ENCODE measurements at regions not wholly inside any gene's neighbourhood (a gene's known extent, or its start where the extent isn't known, plus 50 kb on each side); places are given as distances from the start of the nearest gene placed in this dataset.

- Histone ChIP-seq H3K4me2 (ENCODE audit: control insufficient read depth, insufficient read depth) (no peak overlapping the region), H3K36me3 (ENCODE audit: control insufficient read depth in 2 of 2, insufficient read depth in 2 of 2, low read length in 1 of 2) (no peaks in the 10 kb centered on the region; a peak in 1 of 4 replicates), H4K20me1 (ENCODE audit: control insufficient read depth, insufficient read depth) (no peaks in the 10 kb centered on the region), H3K27ac (ENCODE audit: control insufficient read depth, insufficient read depth) (no peak overlapping the region), H3K4me1 (ENCODE audit: control insufficient read depth, insufficient read depth, low read length) (no peaks in the 10 kb centered on the region), H3K79me2 (ENCODE audit: control insufficient read depth, insufficient read depth, low read length) (no peaks in the 10 kb centered on the region), H2AFZ (ENCODE audit: control insufficient read depth, low read depth, low read length) (no peak overlapping the region), H3K4me3 (no peak overlapping the region), H3K9me3 (replicated peaks; ENCODE audit: control insufficient read depth, insufficient read depth, low read length) (no peaks in the 10 kb centered on the region), H3K9ac (ENCODE audit: control insufficient read depth, insufficient read depth, low read length) (no peak overlapping the region), H3K27me3 (replicated peaks in 1 of 2; ENCODE audit: control insufficient read depth in 2 of 2, insufficient read depth in 2 of 2, low read length in 1 of 2) (no peaks in the 10 kb centered on the region)
- 77% methylated on average over 4 of the region's 4 CpGs for WGBS (ENCODE audit: insufficient coverage, insufficient replicate concordance, low lambda C conversion rate, missing lambda C conversion rate)
- RAD21 ChIA-PET (ENCODE audit: unreplicated experiment) = no interaction called here
- in situ Hi-C loops (cut with MboI) (no loop called here), intact Hi-C loops (cut with micrococcal nuclease; ENCODE audit: unreplicated experiment) (no loop called here)
- DNase-seq (ENCODE audit: low read depth, low spot score) (no peak), FAIRE-seq (no peak), ATAC-seq (no peak)
- SMC1A ChIA-PET (ENCODE audit: uncharacterized antibody, unreplicated experiment) = no interaction called here
- BruUV-seq (replicated peaks) = no TSS peak
- CTCF ChIA-PET = no interaction called here
- POLR2A ChIA-PET = no interaction called here
- TF ChIP-seq PAX8 (IDR thresholded peaks at IDR 0.05) (no peak), JUND (IDR thresholded peaks at IDR 0.05; ENCODE audit: low read depth, low read length) (no peak), PAX5 (IDR thresholded peaks at IDR 0.05; ENCODE audit: borderline replicate concordance, low read depth, low read length) (no peak), NFXL1 (IDR thresholded peaks at IDR 0.05; ENCODE audit: borderline replicate concordance) (no peak), SMC3 (IDR thresholded peaks at IDR 0.05; ENCODE audit: borderline replicate concordance, low read length) (no peak), ZZZ3 (IDR thresholded peaks at IDR 0.05; ENCODE audit: control insufficient read depth, insufficient read length, low read depth) (no peak), TBL1XR1 (IDR thresholded peaks at IDR 0.05; ENCODE audit: low read depth, low read length) (no peak), ZNF622 (IDR thresholded peaks at IDR 0.05) (no peak), RCOR1 (conservative IDR thresholded peaks at IDR 0.05; ENCODE audit: low read depth, low read length) (no peak), IRF3 (IDR thresholded peaks at IDR 0.05) (no peak), FOS (IDR thresholded peaks at IDR 0.05; ENCODE audit: borderline replicate concordance, extremely low read depth, insufficient read length) (no peak), ZNF687 (IDR thresholded peaks at IDR 0.05) (no peak), MXI1 (IDR thresholded peaks at IDR 0.05; ENCODE audit: low read depth, low read length) (no peak), TCF7 (IDR thresholded peaks at IDR 0.05; ENCODE audit: borderline replicate concordance) (no peak), BRCA1 (IDR thresholded peaks at IDR 0.05; ENCODE audit: low read depth, low read length) (no peak)
- TF ChIP-seq, protein P1, sequence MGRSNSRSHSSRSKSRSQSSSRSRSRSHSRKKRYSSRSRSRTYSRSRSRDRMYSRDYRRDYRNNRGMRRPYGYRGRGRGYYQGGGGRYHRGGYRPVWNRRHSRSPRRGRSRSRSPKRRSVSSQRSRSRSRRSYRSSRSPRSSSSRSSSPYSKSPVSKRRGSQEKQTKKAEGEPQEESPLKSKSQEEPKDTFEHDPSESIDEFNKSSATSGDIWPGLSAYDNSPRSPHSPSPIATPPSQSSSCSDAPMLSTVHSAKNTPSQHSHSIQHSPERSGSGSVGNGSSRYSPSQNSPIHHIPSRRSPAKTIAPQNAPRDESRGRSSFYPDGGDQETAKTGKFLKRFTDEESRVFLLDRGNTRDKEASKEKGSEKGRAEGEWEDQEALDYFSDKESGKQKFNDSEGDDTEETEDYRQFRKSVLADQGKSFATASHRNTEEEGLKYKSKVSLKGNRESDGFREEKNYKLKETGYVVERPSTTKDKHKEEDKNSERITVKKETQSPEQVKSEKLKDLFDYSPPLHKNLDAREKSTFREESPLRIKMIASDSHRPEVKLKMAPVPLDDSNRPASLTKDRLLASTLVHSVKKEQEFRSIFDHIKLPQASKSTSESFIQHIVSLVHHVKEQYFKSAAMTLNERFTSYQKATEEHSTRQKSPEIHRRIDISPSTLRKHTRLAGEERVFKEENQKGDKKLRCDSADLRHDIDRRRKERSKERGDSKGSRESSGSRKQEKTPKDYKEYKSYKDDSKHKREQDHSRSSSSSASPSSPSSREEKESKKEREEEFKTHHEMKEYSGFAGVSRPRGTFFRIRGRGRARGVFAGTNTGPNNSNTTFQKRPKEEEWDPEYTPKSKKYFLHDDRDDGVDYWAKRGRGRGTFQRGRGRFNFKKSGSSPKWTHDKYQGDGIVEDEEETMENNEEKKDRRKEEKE (IDR thresholded peaks at IDR 0.05) = no peak
- TF ChIP-seq, protein P2, sequence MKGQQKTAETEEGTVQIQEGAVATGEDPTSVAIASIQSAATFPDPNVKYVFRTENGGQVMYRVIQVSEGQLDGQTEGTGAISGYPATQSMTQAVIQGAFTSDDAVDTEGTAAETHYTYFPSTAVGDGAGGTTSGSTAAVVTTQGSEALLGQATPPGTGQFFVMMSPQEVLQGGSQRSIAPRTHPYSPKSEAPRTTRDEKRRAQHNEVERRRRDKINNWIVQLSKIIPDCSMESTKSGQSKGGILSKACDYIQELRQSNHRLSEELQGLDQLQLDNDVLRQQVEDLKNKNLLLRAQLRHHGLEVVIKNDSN (IDR thresholded peaks at IDR 0.05; ENCODE audit: borderline replicate concordance, extremely low read length, insufficient read depth, low read depth, low read length) = no peak
Measured at GRCh38 chr5:60399507-60399906, 300.5 kb downstream of the DEPDC1B start.
